Lower leg skin (tissue), 3 donors: ENCODE measurements at regions not wholly inside any gene's neighbourhood (a gene's known extent, or its start where the extent isn't known, plus 50 kb on each side); places are given as distances from the start of the nearest gene placed in this dataset.

Source experiments
- POLR2A ChIP-seq, 2 donors: fragments of 450-650 bp; IDR thresholded peaks; one replicate each; pipeline ENCODE4 v1.6.1; 2016 to 2017; ENCODE audit warnings: antibody characterized with exemption in 2 of 2, mild to moderate bottlenecking in 1 of 2, moderate library complexity in 1 of 2
- TF ChIP-seq, protein P1 (sequence below), 3 donors: fragments of 450-650 bp; IDR thresholded peaks; one replicate each; pipeline ENCODE4 v1.5.1; 2016; ENCODE audit warnings: antibody characterized with exemption in 3 of 3, mild to moderate bottlenecking in 3 of 3, moderate library complexity in 2 of 3

DNA sequence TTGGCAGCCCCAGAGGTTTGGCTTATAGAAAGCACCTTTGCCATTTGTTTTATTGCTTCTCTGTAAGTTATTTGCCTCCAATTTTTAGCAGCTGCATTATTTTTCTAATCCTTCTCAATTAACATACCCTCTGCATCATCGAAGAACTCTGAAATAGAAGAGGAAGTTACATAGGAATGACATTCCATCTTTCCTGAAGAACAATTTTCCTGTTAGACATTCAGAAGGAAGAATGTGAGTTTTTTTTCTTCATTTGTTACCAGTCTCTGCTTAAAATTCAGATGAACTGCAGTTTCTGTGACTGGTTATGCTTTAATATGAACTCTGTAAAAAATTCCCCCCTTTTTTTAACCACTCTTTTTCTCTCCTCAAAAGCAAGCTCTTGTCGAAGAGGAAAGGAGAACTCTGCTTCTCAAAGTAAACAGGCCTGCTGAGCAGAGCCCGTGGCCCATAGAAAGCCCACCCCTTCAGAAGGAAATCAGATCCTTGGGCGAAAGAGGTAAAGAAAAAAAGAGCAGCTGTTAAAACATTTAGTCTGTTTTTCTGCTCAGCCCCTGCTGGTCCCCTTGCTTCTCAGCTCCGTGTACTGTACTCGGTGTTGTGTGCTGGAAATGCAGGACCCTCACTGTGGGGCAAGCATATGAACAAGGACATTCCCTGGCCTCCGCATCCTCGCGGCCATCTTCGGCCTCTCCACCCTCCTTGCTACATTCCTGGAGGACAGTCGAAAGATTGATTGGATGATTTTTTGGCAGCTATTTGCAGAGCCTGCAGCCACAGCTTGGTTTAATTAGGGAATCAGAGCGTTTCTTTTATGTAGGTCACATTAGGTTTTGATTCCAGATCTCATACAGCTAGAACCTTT, 164.4 kb upstream of the LRIG3 start:
- no peak for TF ChIP-seq POLR2A (IDR thresholded peaks at IDR 0.05)
- TF ChIP-seq, protein P1, sequence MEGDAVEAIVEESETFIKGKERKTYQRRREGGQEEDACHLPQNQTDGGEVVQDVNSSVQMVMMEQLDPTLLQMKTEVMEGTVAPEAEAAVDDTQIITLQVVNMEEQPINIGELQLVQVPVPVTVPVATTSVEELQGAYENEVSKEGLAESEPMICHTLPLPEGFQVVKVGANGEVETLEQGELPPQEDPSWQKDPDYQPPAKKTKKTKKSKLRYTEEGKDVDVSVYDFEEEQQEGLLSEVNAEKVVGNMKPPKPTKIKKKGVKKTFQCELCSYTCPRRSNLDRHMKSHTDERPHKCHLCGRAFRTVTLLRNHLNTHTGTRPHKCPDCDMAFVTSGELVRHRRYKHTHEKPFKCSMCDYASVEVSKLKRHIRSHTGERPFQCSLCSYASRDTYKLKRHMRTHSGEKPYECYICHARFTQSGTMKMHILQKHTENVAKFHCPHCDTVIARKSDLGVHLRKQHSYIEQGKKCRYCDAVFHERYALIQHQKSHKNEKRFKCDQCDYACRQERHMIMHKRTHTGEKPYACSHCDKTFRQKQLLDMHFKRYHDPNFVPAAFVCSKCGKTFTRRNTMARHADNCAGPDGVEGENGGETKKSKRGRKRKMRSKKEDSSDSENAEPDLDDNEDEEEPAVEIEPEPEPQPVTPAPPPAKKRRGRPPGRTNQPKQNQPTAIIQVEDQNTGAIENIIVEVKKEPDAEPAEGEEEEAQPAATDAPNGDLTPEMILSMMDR (IDR thresholded peaks at IDR 0.05), result no peak
